ENCODE measurements at regions not wholly inside any gene's neighbourhood (a gene's known extent, or its start where the extent isn't known, plus 50 kb on each side); places are given as distances from the start of the nearest gene placed in this dataset.

DNA sequence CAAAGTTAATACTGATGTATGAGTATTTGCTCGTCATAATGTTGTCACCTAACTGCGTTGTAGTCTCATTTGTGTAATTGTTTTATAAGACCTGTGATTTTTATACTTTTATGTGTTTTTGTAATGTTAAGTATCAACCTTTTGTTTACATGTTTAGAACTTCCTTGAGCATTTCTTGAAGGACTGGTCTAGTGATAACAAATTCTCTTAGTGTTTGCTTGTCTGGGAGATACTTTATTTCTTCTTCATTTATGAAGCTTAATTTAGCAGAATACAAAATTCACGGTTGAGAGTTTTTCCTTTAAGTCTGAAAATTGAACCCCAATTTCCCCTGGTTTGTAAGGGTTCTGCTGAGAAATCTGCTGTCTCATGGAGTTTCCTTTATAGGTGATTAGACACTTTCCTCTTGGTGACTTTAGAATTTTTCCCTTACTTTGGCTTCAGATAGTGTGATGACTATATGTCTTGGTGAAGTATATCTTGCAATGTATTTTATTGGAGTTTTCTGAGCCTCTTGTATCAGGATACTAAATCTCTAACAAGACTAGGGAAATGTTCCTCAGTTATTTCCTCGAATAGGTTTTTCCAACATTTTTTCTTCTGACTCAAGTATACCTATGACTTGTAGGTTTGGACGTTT lies 154.9 kb downstream of the WDR11 start:
- TF ChIP-seq CTCF (IDR thresholded peaks at IDR 0.05 in 8 of 11, conservative IDR thresholded peaks at IDR 0.05 in 3 of 11) (no peak), POLR2AphosphoS5 (IDR thresholded peaks at IDR 0.05) (no peak)
